H1 (cell line): ENCODE measurements at regions not wholly inside any gene's neighbourhood (a gene's known extent, or its start where the extent isn't known, plus 50 kb on each side); places are given as distances from the start of the nearest gene placed in this dataset.

Experiments
- CTCF ChIA-PET: fragments of 300-600 bp; sonication (Branson Sonifier 250); formaldehyde crosslinking; loops from one replicate; lab custom pipeline; 2021; ENCODE audit not compliant: partially characterized antibody; lab: Charles Lee
- POLR2A ChIA-PET: fragments of 300-600 bp; sonication (Branson Sonifier 250); formaldehyde crosslinking; loops from one replicate; lab custom pipeline; 2021; ENCODE audit warnings: inconsistent platforms; ENCODE audit not compliant: partially characterized antibody; lab: Charles Lee
- DNase-seq, 2 experiments: peaks; one replicate each; pipeline versions ENCODE4 v3.0.0 to v3.0.0-alpha.2; 2010 to 2022; ENCODE audit warnings: low spot score in 2 of 2, low read depth in 1 of 2, mixed read lengths in 1 of 2
- FAIRE-seq: peaks from 2 replicates; lab custom pipeline; 2011; peaks lifted over from hg19 to GRCh38; lab: Jason Lieb, UNC
- H2AFZ ChIP-seq: 2 replicates; pipeline ENCODE4 v1.8.1; 2012; ENCODE audit warnings: low read length, inconsistent platforms
- H2AK5ac ChIP-seq: 2 replicates; pipeline ENCODE4 v1.6.1; 2013; ENCODE audit warnings: low read depth, low read length
- H2BK120ac ChIP-seq: replicated peaks from 2 replicates; pipeline ENCODE3; 2013; ENCODE audit warnings: low read depth, low read length, inconsistent platforms
- H2BK12ac ChIP-seq: 2 replicates; pipeline ENCODE4 v1.6.1; 2013; ENCODE audit warnings: low read depth, low read length
- H2BK15ac ChIP-seq: 2 replicates; pipeline ENCODE4 v1.6.1; 2013; ENCODE audit warnings: low read length
- H2BK20ac ChIP-seq: 2 replicates; pipeline ENCODE4 v1.6.1; 2013; ENCODE audit warnings: low read length
- H2BK5ac ChIP-seq: 2 replicates; pipeline ENCODE4 v1.6.1; 2013; ENCODE audit warnings: low read depth, low read length
- H3K14ac ChIP-seq: 2 replicates; pipeline ENCODE4 v1.6.1; 2013; ENCODE audit warnings: inconsistent platforms; ENCODE audit not compliant: insufficient read length
- H3K18ac ChIP-seq: 2 replicates; pipeline ENCODE4 v1.6.1; 2013; ENCODE audit warnings: low read length; ENCODE audit errors: extremely low read depth
- H3K23ac ChIP-seq: 2 replicates; pipeline ENCODE4 v1.6.1; 2013; ENCODE audit warnings: inconsistent platforms; ENCODE audit not compliant: insufficient read length
- H3K23me2 ChIP-seq: 2 replicates; pipeline ENCODE4 v1.6.1; 2013; ENCODE audit warnings: low read depth, low read length
- H3K27ac ChIP-seq: 2 replicates; pipeline ENCODE4 v1.6.1; 2011; ENCODE audit warnings: low read depth, low read length, inconsistent platforms
- H3K27me3 ChIP-seq, 4 experiments: replicated peaks in 1 of 4; 1 replicate in 1 of 4; 2 replicates in 3 of 4; pipeline versions ENCODE4 v1.6.1 to v1.8.1; 2011 to 2013; ENCODE audit warnings: low read length in 3 of 4, mild to moderate bottlenecking in 3 of 4, inconsistent platforms in 2 of 4, mixed read lengths in 2 of 4, moderate library complexity in 1 of 4; ENCODE audit not compliant: control insufficient read depth in 3 of 4, insufficient read depth in 3 of 4; ENCODE audit errors: extremely low read depth in 1 of 4
- H3K36me3 ChIP-seq, 4 experiments: 2 replicates each; pipeline versions ENCODE4 v1.6.1 to v1.8.1; 2011 to 2013; ENCODE audit warnings: mild to moderate bottlenecking in 4 of 4, low read length in 3 of 4, moderate library complexity in 2 of 4, control low read depth in 1 of 4, inconsistent platforms in 1 of 4; ENCODE audit not compliant: insufficient read depth in 4 of 4, control insufficient read depth in 2 of 4
- H3K4ac ChIP-seq: replicated peaks from 2 replicates; pipeline ENCODE3; 2013; ENCODE audit warnings: low read length, low read depth, mixed read lengths, inconsistent platforms; ENCODE audit not compliant: insufficient read length
- H3K4me1 ChIP-seq, 4 experiments: replicated peaks in 1 of 4; 1 replicate in 1 of 4; 2 replicates in 3 of 4; pipeline versions ENCODE4 v1.6.1 to v1.8.1; 2011 to 2013; ENCODE audit warnings: low read length in 3 of 4, inconsistent platforms in 2 of 4, mixed read lengths in 1 of 4; ENCODE audit not compliant: insufficient read depth in 4 of 4, control insufficient read depth in 3 of 4
- H3K4me2 ChIP-seq, 2 experiments: 2 replicates each; pipeline versions ENCODE4 v1.6.1 to v1.8.1; 2011 to 2013; ENCODE audit warnings: low read depth in 2 of 2, low read length in 2 of 2, control low read depth in 1 of 2, inconsistent platforms in 1 of 2, mild to moderate bottlenecking in 1 of 2; ENCODE audit not compliant: insufficient read depth in 1 of 2
- H3K4me3 ChIP-seq, 4 experiments: fragments of 200-600, 300-600 bp in 1 of 4; sonication (generic), shearing (Covaris generic), sonication (Bioruptor Twin) in 1 of 4; 2 replicates each; pipeline versions ENCODE4 v1.5.1 to v1.8.1; 2011 to 2016; ENCODE audit warnings: low read length in 4 of 4, low read depth in 3 of 4, control low read depth in 2 of 4, inconsistent platforms in 2 of 4, mild to moderate bottlenecking in 2 of 4, mixed read lengths in 1 of 4, moderate library complexity in 1 of 4; ENCODE audit not compliant: insufficient read depth in 2 of 4; ENCODE audit errors: extremely low read depth in 1 of 4
- H3K56ac ChIP-seq: replicated peaks from 2 replicates; pipeline ENCODE3; 2013; ENCODE audit warnings: low read depth, mild to moderate bottlenecking, mixed read lengths, low read length, inconsistent platforms; ENCODE audit not compliant: insufficient read length
- H3K79me1 ChIP-seq: 2 replicates; pipeline ENCODE4 v1.6.1; 2013; ENCODE audit warnings: low read depth, low read length, control low read depth
- H3K79me2 ChIP-seq, 2 experiments: 2 replicates each; pipeline versions ENCODE4 v1.6.1 to v1.8.1; 2012 to 2013; ENCODE audit warnings: low read length in 2 of 2, mild to moderate bottlenecking in 2 of 2, inconsistent platforms in 1 of 2; ENCODE audit not compliant: insufficient read depth in 2 of 2, control insufficient read depth in 1 of 2
- H3K9ac ChIP-seq, 4 experiments: replicated peaks in 1 of 4; 1 replicate in 1 of 4; 2 replicates in 3 of 4; pipeline versions ENCODE4 v1.6.1 to v1.8.1; 2011 to 2013; ENCODE audit warnings: low read depth in 3 of 4, low read length in 3 of 4, control low read depth in 2 of 4, mild to moderate bottlenecking in 2 of 4, moderate library complexity in 2 of 4, inconsistent platforms in 1 of 4; ENCODE audit errors: extremely low read depth in 1 of 4
- H3K9me3 ChIP-seq, 2 experiments: 2 replicates each; pipeline versions ENCODE4 v1.6.1 to v1.8.1; 2012 to 2013; ENCODE audit warnings: mild to moderate bottlenecking in 2 of 2, moderate library complexity in 2 of 2, control low read depth in 1 of 2, inconsistent platforms in 1 of 2, low read depth in 1 of 2, low read length in 1 of 2, mixed read lengths in 1 of 2; ENCODE audit not compliant: insufficient read depth in 2 of 2
- H4K20me1 ChIP-seq, 2 experiments: replicated peaks in 1 of 2; 2 replicates each; pipeline versions ENCODE3 to v1.8.1; 2011 to 2013; ENCODE audit warnings: inconsistent platforms in 2 of 2, low read length in 2 of 2, mild to moderate bottlenecking in 1 of 2; ENCODE audit not compliant: insufficient read depth in 2 of 2, control insufficient read depth in 1 of 2
- H4K5ac ChIP-seq: 2 replicates; pipeline ENCODE4 v1.6.1; 2013; ENCODE audit warnings: low read length, low read depth, mixed read lengths, inconsistent platforms; ENCODE audit not compliant: insufficient read length
- H4K8ac ChIP-seq: 2 replicates; pipeline ENCODE4 v1.8.0; 2013; ENCODE audit warnings: mild to moderate bottlenecking, moderate library complexity, low read length, inconsistent platforms; ENCODE audit not compliant: insufficient read depth; ENCODE audit errors: extremely low read depth
- H4K91ac ChIP-seq: replicated peaks from 2 replicates; pipeline ENCODE3; 2013; ENCODE audit warnings: low read length, mixed read lengths, inconsistent platforms; ENCODE audit not compliant: insufficient read length
- CREB1 ChIP-seq: IDR thresholded peaks from 2 replicates; pipeline ENCODE4 v1.6.1; 2012; ENCODE audit warnings: inconsistent platforms
- FOSL1 ChIP-seq: IDR thresholded peaks from 2 replicates; pipeline ENCODE4 v1.6.1; 2011; ENCODE audit warnings: mild to moderate bottlenecking, low read depth, low read length, moderate library complexity; ENCODE audit not compliant: insufficient read depth
- GTF2F1 ChIP-seq: IDR thresholded peaks from 2 replicates; pipeline ENCODE4 v1.6.1; 2012; ENCODE audit warnings: low read depth, low read length, improper control_type of control experiment, borderline replicate concordance
- JUND ChIP-seq: IDR thresholded peaks from 2 replicates; pipeline ENCODE4 v1.6.1; 2011; ENCODE audit warnings: mild to moderate bottlenecking, improper control_type of control experiment, low read length
- RXRA ChIP-seq: IDR thresholded peaks from 2 replicates; pipeline ENCODE4 v1.6.1; 2011; ENCODE audit warnings: low read depth, mild to moderate bottlenecking, low read length, moderate library complexity; ENCODE audit not compliant: insufficient read depth
- SAP30 ChIP-seq: fragments of 300-600 bp; sonication (generic); IDR thresholded peaks from 2 replicates; pipeline ENCODE4 v1.7.1; 2012; ENCODE audit warnings: low read length, moderate library complexity, mild to moderate bottlenecking, inconsistent platforms; ENCODE audit not compliant: insufficient read depth, insufficient replicate concordance
- SIN3A ChIP-seq, 2 experiments: IDR thresholded peaks in 1 of 2; conservative IDR thresholded peaks in 1 of 2; 2 replicates each; pipeline ENCODE4 v1.6.1; 2011 to 2012; ENCODE audit warnings: low read length in 2 of 2, improper control_type of control experiment in 1 of 2, low read depth in 1 of 2, mild to moderate bottlenecking in 1 of 2
- SIX5 ChIP-seq: IDR thresholded peaks from 2 replicates; pipeline ENCODE4 v1.6.1; 2011; ENCODE audit warnings: mild to moderate bottlenecking, low read depth, low read length
- TCF12 ChIP-seq: IDR thresholded peaks from 2 replicates; pipeline ENCODE4 v1.6.1; 2011; ENCODE audit warnings: low read depth, mild to moderate bottlenecking, low read length
- WGBS, 2 experiments: shearing (Covaris generic) in 1 of 2; methylation state at CpG; one replicate each; pipeline versions ENCODE4 v1.1.6 to v1.1.7; 2013 to 2015; ENCODE audit warnings: low lambda C conversion rate in 2 of 2, mixed read lengths in 2 of 2, inconsistent platforms in 1 of 2, low coverage in 1 of 2, missing lambda C conversion rate in 1 of 2; ENCODE audit not compliant: insufficient replicate concordance in 2 of 2, insufficient coverage in 1 of 2, insufficient read length in 1 of 2; ENCODE audit errors: extremely low coverage in 1 of 2, missing lambda C conversion rate in 1 of 2; 5-methylcytosine and 5-hydroxymethylcytosine counted together
- TF ChIP-seq, protein P1 (sequence below), 3 experiments: IDR thresholded peaks; 1 replicate in 2 of 3; 2 replicates in 1 of 3; pipeline versions ENCODE4 v1.5.1 to v1.6.1; 2011; ENCODE audit warnings: low read length in 3 of 3, mild to moderate bottlenecking in 3 of 3, inconsistent platforms in 2 of 3, low read depth in 1 of 3, moderate library complexity in 1 of 3; ENCODE audit not compliant: insufficient read depth in 1 of 3; ENCODE audit errors: control extremely low read depth in 1 of 3
- TF ChIP-seq, protein P2 (sequence below): IDR thresholded peaks from 2 replicates; pipeline ENCODE4 v1.6.1; 2011; ENCODE audit warnings: low read length, improper control_type of control experiment

- Histone ChIP-seq H3K4me2 (no peak overlapping the region), H2BK20ac (no peak overlapping the region), H4K8ac (no peak overlapping the region), H3K4me3 (no peak overlapping the region), H3K56ac (no peak overlapping the region), H2BK120ac (no peak overlapping the region), H3K23ac (no peak overlapping the region), H3K79me2 (no peaks in the 10 kb centered on the region), H3K27me3 (no peaks in the 10 kb centered on the region), H4K20me1 (no peaks in the 10 kb centered on the region), H4K91ac (no peak overlapping the region), H2BK5ac (no peak overlapping the region), H2BK15ac (no peak overlapping the region), H3K4me1 (no peaks in the 10 kb centered on the region), H2AK5ac (no peak overlapping the region), H3K79me1 (no peaks in the 10 kb centered on the region), H3K14ac (no peak overlapping the region), H3K4ac (no peak overlapping the region), H2BK12ac (no peak overlapping the region), H3K27ac (no peak overlapping the region), H3K9me3 (no peaks in the 10 kb centered on the region; a peak in 1 of 4 replicates), H2AFZ (no peak overlapping the region), H3K36me3 (no peaks in the 10 kb centered on the region), H4K5ac (no peak overlapping the region), H3K9ac (no peak overlapping the region), H3K23me2 (no peaks in the 10 kb centered on the region), H3K18ac (no peak overlapping the region)
- no peak for DNase-seq
- ChIA-PET POLR2A (interaction anchor here (1.0 kb wide), 1 partner anchor 12 kb away, joined by 4 read pairs; no protein-coding TSS in a partner anchor), CTCF (interaction anchor here (1.2 to 2.4 kb wide), 3 partner anchors 12 to 66 kb away, joined by 4 to 14 read pairs (median 7); no protein-coding TSS in a partner anchor)
- WGBS, 2 experiments: 86% methylated on average over 5 of the region's 5 CpGs; no CpG with 5 or more reads in 1 of the 2 experiments
- FAIRE-seq: no peak
- TF ChIP-seq SIX5 (no peak), SAP30 (no peak), FOSL1 (no peak), CREB1 (no peak), GTF2F1 (no peak), RXRA (no peak), SIN3A (conservative IDR thresholded peaks at IDR 0.05 in 1 of 2, IDR thresholded peaks at IDR 0.05 in 1 of 2; ENCODE audit: low read depth in 1 of 2, low read length in 2 of 2) (no peak), JUND (no peak), TCF12 (no peak)
- TF ChIP-seq, protein P1, sequence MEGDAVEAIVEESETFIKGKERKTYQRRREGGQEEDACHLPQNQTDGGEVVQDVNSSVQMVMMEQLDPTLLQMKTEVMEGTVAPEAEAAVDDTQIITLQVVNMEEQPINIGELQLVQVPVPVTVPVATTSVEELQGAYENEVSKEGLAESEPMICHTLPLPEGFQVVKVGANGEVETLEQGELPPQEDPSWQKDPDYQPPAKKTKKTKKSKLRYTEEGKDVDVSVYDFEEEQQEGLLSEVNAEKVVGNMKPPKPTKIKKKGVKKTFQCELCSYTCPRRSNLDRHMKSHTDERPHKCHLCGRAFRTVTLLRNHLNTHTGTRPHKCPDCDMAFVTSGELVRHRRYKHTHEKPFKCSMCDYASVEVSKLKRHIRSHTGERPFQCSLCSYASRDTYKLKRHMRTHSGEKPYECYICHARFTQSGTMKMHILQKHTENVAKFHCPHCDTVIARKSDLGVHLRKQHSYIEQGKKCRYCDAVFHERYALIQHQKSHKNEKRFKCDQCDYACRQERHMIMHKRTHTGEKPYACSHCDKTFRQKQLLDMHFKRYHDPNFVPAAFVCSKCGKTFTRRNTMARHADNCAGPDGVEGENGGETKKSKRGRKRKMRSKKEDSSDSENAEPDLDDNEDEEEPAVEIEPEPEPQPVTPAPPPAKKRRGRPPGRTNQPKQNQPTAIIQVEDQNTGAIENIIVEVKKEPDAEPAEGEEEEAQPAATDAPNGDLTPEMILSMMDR (IDR thresholded peaks at IDR 0.05; ENCODE audit: control extremely low read depth in 1 of 3, insufficient read depth in 1 of 3, low read depth in 1 of 3, low read length in 3 of 3): no peak
- TF ChIP-seq, protein P2, sequence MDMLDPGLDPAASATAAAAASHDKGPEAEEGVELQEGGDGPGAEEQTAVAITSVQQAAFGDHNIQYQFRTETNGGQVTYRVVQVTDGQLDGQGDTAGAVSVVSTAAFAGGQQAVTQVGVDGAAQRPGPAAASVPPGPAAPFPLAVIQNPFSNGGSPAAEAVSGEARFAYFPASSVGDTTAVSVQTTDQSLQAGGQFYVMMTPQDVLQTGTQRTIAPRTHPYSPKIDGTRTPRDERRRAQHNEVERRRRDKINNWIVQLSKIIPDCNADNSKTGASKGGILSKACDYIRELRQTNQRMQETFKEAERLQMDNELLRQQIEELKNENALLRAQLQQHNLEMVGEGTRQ: no peak
Measured at GRCh38 chr1:93801471-93801870, 77.5 kb downstream of the DNTTIP2 start.
